D721Med (cell line): ENCODE measurements at regions not wholly inside any gene's neighbourhood (a gene's known extent, or its start where the extent isn't known, plus 50 kb on each side); places are given as distances from the start of the nearest gene placed in this dataset.
"Not testable (repeated sequence)": the region's sequence is repeated elsewhere in the genome, so short reads cannot be mapped to it uniquely, and the experiment has no call there.

Experiments
- DNase-seq: peaks from one replicate; pipeline ENCODE4 v3.0.0; 2011; ENCODE audit warnings: low spot score; ENCODE audit not compliant: insufficient read length
- FAIRE-seq: peaks from 2 replicates; lab custom pipeline; 2011; peaks lifted over from hg19 to GRCh38; lab: Jason Lieb, UNC
- TF ChIP-seq, protein P1 (sequence below): IDR thresholded peaks from 2 replicates; pipeline ENCODE4 v1.5.1; 2012; ENCODE audit warnings: mild to moderate bottlenecking, control low read depth; ENCODE audit not compliant: insufficient read depth; ENCODE audit errors: missing control alignments

DNA sequence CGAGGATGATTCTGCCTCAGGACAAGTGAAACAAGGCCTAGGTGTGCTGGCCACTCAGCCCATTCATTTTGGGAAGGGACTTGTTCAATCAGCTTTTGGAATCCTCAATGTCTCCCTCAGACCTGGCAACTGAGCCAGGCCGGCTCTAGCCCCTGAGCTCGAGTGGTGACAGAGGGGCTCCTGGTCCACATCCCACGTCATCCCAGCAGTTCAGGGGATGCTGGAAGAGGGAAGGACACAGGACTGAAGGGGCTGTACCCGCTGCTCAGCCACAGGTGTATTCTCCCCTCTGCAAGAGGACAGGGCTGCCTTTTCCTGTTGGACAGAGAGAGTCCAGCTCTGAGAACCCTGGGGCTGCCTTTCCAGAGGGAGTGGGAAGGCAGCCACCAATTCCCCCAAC, 244.6 kb upstream of the SFSWAP start:
- TF ChIP-seq, protein P1, sequence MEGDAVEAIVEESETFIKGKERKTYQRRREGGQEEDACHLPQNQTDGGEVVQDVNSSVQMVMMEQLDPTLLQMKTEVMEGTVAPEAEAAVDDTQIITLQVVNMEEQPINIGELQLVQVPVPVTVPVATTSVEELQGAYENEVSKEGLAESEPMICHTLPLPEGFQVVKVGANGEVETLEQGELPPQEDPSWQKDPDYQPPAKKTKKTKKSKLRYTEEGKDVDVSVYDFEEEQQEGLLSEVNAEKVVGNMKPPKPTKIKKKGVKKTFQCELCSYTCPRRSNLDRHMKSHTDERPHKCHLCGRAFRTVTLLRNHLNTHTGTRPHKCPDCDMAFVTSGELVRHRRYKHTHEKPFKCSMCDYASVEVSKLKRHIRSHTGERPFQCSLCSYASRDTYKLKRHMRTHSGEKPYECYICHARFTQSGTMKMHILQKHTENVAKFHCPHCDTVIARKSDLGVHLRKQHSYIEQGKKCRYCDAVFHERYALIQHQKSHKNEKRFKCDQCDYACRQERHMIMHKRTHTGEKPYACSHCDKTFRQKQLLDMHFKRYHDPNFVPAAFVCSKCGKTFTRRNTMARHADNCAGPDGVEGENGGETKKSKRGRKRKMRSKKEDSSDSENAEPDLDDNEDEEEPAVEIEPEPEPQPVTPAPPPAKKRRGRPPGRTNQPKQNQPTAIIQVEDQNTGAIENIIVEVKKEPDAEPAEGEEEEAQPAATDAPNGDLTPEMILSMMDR, result no peak
- DNase-seq (no peak), FAIRE-seq (no peak)

DNA sequence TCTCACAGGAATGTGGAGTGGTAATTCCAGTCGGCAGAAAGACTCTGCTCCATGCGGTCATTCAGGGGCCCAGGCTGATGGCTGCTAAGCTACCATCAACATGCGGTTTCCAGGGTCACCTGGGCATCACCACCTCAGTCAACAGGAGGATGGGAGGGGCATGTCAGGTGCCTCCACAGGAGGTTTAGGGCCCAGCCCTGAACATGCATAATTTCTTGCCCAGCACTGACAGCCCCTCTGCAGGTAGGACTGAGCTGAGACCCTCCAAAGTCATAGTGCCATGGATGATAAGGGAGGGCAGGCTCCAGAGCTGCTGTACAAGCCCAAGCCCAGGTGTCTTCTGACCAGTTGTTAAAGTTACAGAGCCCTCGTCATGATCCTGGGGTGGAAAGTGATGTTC, 244.0 kb upstream of the SFSWAP start:
- DNase-seq (no peak), FAIRE-seq (no peak)
- TF ChIP-seq, protein P1, result no peak

GRCh38 chr12:131468206-131468605, 242.7 kb upstream of the SFSWAP start:
- FAIRE-seq (no peak), DNase-seq (no peak)
- TF ChIP-seq, protein P1, result no peak

- DNase-seq, FAIRE-seq: not testable (repeated sequence)
Observed at GRCh38 chr12:131469945-131470344, 240.9 kb upstream of the SFSWAP start.

GRCh38 chr12:131471271-131471905, 239.5 kb upstream of the SFSWAP start:
- no peak for FAIRE-seq

GRCh38 chr12:131471946-131472732, 238.8 kb upstream of the SFSWAP start:
- TF ChIP-seq, protein P1, result no peak
- no peak for FAIRE-seq
- DNase-seq, result no peak

More at GRCh38 chr12:131471271-131471905, 239.5 kb upstream of the SFSWAP start:
- no peak for DNase-seq
- TF ChIP-seq, protein P1, result no peak

GRCh38 chr12:131473261-131473660, 237.6 kb upstream of the SFSWAP start:
- TF ChIP-seq, protein P1, result no peak
- DNase-seq (no peak), FAIRE-seq (no peak)
